Osteoblast (primary cell): ENCODE measurements at regions not wholly inside any gene's neighbourhood (a gene's known extent, or its start where the extent isn't known, plus 50 kb on each side); places are given as distances from the start of the nearest gene placed in this dataset.

ENCODE experiments used
- DNase-seq: peaks from one replicate; pipeline ENCODE4 v3.0.0; 2011; ENCODE audit warnings: low spot score, mixed read lengths; ENCODE audit not compliant: insufficient read length; ENCODE audit errors: missing footprints
- H2AFZ ChIP-seq: 2 replicates; pipeline ENCODE4 v1.6.0; 2011; ENCODE audit warnings: mild to moderate bottlenecking, low read length
- H3K27ac ChIP-seq: 2 replicates; pipeline ENCODE4 v1.5.1; 2011; ENCODE audit warnings: mild to moderate bottlenecking, low read depth, low read length, moderate library complexity
- H3K27me3 ChIP-seq: 2 replicates; pipeline ENCODE4 v1.6.0; 2012; ENCODE audit warnings: mild to moderate bottlenecking, control low read depth, inconsistent platforms, low read length, moderate library complexity; ENCODE audit not compliant: insufficient read depth
- H3K36me3 ChIP-seq: 2 replicates; pipeline ENCODE4 v1.5.1; 2011; ENCODE audit warnings: mild to moderate bottlenecking, low read length, control low read depth, moderate library complexity; ENCODE audit not compliant: insufficient read depth
- H3K4me1 ChIP-seq: 2 replicates; pipeline ENCODE4 v1.5.1; 2011; ENCODE audit warnings: mild to moderate bottlenecking, low read length, control low read depth, moderate library complexity; ENCODE audit not compliant: insufficient read depth
- H3K4me2 ChIP-seq: 2 replicates; pipeline ENCODE4 v1.6.0; 2011; ENCODE audit warnings: mild to moderate bottlenecking, low read length; ENCODE audit not compliant: insufficient read depth
- H3K4me3 ChIP-seq: fragments of 200-600 bp; sonication (generic); 3 replicates; pipeline ENCODE4 v1.5.1; 2012; ENCODE audit warnings: mild to moderate bottlenecking, low read length, inconsistent platforms; ENCODE audit not compliant: insufficient read depth
- H3K79me2 ChIP-seq: 2 replicates; pipeline ENCODE4 v1.6.0; 2012; ENCODE audit warnings: mild to moderate bottlenecking, low read length, control low read depth, inconsistent platforms; ENCODE audit not compliant: insufficient read depth
- H3K9me3 ChIP-seq: 2 replicates; pipeline ENCODE4 v1.5.1; 2011; ENCODE audit warnings: low read depth, low read length, control low read depth
- H4K20me1 ChIP-seq: 2 replicates; pipeline ENCODE4 v1.6.0; 2012; ENCODE audit warnings: mild to moderate bottlenecking, low read length, control low read depth; ENCODE audit not compliant: insufficient read depth
- TF ChIP-seq, protein P1 (sequence below): IDR thresholded peaks from 2 replicates; pipeline ENCODE4 v1.5.1; 2011; ENCODE audit warnings: mild to moderate bottlenecking, low read depth, low read length, moderate library complexity; ENCODE audit errors: extremely low read depth

DNA sequence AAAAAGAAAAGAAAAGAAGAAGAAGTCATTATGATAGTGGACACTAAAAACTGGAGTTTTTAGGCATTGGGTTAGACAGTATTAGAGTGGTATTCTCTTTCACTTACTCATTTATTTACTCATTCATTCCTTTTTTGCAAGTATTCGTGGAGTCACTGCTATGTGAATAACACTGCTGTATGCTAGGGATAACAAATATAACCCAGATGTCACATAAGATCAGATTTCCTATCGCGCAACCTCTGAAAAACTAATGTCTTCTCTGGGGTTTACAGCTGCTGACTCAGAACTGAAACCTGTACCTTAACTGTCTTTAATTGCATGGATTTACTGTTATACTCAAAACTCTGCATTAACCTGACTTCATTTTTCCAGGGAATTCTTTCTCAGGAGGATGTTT is 353.7 kb downstream of the LRIG3 start:
- Histone ChIP-seq H3K4me3 (no peak overlapping the region), H4K20me1 (no peaks in the 10 kb centered on the region), H3K27ac (peak overlapping the region; percentile 15), H3K4me1 (peaks cover 12% of the 10 kb centered on the region), H3K4me2 (peak overlapping the region; percentile 20), H3K27me3 (no peaks in the 10 kb centered on the region), H2AFZ (peak overlapping the region; percentile 27), H3K9me3 (no peaks in the 10 kb centered on the region), H3K36me3 (no peaks in the 10 kb centered on the region), H3K79me2 (no peaks in the 10 kb centered on the region)
- TF ChIP-seq, protein P1, sequence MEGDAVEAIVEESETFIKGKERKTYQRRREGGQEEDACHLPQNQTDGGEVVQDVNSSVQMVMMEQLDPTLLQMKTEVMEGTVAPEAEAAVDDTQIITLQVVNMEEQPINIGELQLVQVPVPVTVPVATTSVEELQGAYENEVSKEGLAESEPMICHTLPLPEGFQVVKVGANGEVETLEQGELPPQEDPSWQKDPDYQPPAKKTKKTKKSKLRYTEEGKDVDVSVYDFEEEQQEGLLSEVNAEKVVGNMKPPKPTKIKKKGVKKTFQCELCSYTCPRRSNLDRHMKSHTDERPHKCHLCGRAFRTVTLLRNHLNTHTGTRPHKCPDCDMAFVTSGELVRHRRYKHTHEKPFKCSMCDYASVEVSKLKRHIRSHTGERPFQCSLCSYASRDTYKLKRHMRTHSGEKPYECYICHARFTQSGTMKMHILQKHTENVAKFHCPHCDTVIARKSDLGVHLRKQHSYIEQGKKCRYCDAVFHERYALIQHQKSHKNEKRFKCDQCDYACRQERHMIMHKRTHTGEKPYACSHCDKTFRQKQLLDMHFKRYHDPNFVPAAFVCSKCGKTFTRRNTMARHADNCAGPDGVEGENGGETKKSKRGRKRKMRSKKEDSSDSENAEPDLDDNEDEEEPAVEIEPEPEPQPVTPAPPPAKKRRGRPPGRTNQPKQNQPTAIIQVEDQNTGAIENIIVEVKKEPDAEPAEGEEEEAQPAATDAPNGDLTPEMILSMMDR = no peak
- peak; percentile 42 for DNase-seq

DNA sequence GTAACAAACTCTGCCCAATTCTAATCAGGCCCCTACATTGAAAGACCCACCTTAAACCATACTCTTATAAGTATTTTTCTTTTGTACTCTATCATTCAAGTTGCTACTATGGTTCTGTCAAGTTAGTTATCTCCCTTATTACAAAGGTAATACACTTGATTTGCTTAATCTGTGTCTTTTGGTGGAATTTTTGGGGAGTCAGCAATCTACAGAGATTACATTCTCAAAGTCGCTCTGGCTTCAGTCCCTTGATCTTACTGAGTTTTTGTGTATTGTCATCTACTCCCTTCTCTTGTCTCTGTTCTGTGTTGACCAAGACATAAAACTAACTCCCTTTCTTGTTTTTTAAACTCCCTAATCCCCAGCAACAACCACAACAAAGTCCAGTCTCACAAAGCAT is 353.1 kb downstream of the LRIG3 start:
- Histone ChIP-seq H3K4me1 (peaks cover 12% of the 10 kb centered on the region), H3K79me2 (no peaks in the 10 kb centered on the region), H3K27me3 (no peaks in the 10 kb centered on the region), H3K27ac (no peak overlapping the region), H3K4me3 (no peak overlapping the region), H2AFZ (no peak overlapping the region), H3K36me3 (no peaks in the 10 kb centered on the region), H4K20me1 (no peaks in the 10 kb centered on the region), H3K9me3 (no peaks in the 10 kb centered on the region), H3K4me2 (no peak overlapping the region)
- TF ChIP-seq, protein P1 = no peak
- DNase-seq = no peak

DNA sequence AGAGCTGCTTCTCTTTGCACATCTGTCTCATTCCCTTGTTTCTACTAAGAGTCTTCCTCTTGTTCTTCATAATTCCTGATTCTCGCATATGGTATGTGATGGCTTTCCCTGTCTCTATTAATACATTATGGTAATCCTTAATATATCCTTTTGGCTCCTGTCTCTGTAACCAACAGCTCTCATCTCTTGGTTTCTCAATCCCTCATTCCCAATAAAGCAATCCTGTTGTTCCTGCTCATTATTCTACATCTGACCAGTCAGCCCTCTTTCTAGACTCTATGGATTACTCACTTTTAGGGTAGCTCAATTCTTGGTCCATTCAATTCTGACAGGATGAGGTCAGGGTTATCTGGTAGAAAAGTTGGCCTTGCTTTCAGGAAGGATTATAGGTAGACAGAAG is 349.9 kb downstream of the LRIG3 start:
- H3K4me1 ChIP-seq = peaks cover 12% of the 10 kb centered on the region
- TF ChIP-seq, protein P1 = no peak
- no peak for DNase-seq
- H2AFZ ChIP-seq = no peak overlapping the region
- no peaks in the 10 kb centered on the region for H3K36me3 ChIP-seq
- no peaks in the 10 kb centered on the region for H3K79me2 ChIP-seq
- no peaks in the 10 kb centered on the region for H3K27me3 ChIP-seq
- H3K27ac ChIP-seq = no peak overlapping the region
- no peak overlapping the region for H3K4me3 ChIP-seq
- H3K4me2 ChIP-seq = no peak overlapping the region
- H4K20me1 ChIP-seq = no peaks in the 10 kb centered on the region
- H3K9me3 ChIP-seq = no peaks in the 10 kb centered on the region

DNA sequence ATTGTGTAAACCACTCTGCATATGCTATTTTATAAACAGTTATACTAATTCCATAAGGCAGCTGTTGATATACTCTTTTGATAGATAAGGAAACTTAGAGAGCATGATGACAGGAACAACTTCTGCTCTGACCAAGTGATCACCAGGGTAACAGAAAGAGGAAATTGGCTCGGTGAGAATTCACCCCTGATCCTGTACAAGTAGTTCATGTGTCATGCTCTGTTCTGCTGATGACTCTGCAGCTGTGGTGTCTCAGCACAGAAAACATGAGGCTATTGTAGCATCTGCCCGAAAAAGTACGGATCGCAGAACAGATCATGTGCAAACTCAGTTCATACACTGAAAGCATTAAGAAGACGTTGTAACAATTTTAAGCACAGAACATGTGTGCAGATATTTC is 345.0 kb downstream of the LRIG3 start:
- Histone ChIP-seq H3K79me2 (no peaks in the 10 kb centered on the region), H3K4me1 (no peaks in the 10 kb centered on the region), H2AFZ (no peak overlapping the region), H3K9me3 (no peaks in the 10 kb centered on the region), H3K36me3 (no peaks in the 10 kb centered on the region), H3K27me3 (no peaks in the 10 kb centered on the region), H3K4me2 (peak overlapping the region; percentile 2), H4K20me1 (no peaks in the 10 kb centered on the region), H3K4me3 (no peak overlapping the region), H3K27ac (no peak overlapping the region)
- TF ChIP-seq, protein P1 = no peak
- DNase-seq = no peak
